ENCODE measurements at regions not wholly inside any gene's neighbourhood (a gene's known extent, or its start where the extent isn't known, plus 50 kb on each side); places are given as distances from the start of the nearest gene placed in this dataset.

DNA sequence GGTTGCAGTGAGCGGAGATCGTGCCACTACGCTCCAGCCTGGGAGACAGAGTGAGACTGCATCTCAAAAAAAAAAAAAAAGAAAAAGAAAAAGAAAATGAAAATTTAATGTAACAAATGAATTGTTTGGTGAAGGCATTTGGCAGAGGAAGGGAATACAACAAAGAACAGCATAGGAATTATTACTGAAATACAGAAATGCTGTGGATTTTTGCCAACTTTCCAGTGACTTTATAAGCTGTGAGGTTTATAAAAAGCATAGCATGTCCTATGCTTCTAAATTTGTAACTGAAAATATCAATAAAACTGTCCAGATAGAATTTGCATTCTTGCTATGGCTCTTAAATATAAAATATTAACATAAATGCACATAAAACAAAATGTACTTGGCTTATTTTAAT is 112.9 kb upstream of the IRS2 start:
- TF ChIP-seq, protein P1, sequence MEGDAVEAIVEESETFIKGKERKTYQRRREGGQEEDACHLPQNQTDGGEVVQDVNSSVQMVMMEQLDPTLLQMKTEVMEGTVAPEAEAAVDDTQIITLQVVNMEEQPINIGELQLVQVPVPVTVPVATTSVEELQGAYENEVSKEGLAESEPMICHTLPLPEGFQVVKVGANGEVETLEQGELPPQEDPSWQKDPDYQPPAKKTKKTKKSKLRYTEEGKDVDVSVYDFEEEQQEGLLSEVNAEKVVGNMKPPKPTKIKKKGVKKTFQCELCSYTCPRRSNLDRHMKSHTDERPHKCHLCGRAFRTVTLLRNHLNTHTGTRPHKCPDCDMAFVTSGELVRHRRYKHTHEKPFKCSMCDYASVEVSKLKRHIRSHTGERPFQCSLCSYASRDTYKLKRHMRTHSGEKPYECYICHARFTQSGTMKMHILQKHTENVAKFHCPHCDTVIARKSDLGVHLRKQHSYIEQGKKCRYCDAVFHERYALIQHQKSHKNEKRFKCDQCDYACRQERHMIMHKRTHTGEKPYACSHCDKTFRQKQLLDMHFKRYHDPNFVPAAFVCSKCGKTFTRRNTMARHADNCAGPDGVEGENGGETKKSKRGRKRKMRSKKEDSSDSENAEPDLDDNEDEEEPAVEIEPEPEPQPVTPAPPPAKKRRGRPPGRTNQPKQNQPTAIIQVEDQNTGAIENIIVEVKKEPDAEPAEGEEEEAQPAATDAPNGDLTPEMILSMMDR (conservative IDR thresholded peaks at IDR 0.05 in 1 of 2, IDR thresholded peaks at IDR 0.05 in 1 of 2; ENCODE audit: extremely low read depth in 1 of 2, insufficient read depth in 1 of 2, low read depth in 1 of 2, low read length in 2 of 2) = no peak
- no peak for TF ChIP-seq EZH2 (IDR thresholded peaks at IDR 0.05; ENCODE audit: borderline replicate concordance, low read length)
